ENCODE measurements at regions not wholly inside any gene's neighbourhood (a gene's known extent, or its start where the extent isn't known, plus 50 kb on each side); places are given as distances from the start of the nearest gene placed in this dataset.

DNA sequence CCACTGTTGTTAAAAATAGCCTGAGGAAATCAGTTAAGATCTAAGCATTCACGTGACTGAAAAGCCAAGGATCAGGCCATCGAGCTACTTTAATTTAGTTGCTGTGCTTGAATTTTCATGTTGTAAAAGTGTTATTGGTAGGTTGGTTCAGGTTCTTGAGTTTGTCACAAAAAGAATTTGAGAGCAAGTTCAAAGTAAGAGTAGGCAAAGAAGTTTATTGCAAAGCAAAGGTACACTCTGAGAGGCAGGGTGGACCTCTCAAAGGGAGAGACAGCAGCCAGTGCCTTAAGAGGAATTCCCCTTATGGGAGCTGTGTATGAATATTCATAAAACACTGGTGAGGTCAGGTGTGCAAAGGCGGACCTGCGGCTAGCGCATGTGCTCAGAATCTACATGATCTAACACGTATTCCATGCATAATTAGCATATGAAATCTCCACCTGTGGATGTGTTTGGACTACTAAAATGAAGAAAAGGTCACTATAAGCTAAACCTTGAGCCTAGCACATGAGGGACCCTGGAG is 236.5 kb downstream of the NDUFA10 start:
- Histone ChIP-seq H3K27me3 (ENCODE audit: control insufficient read depth in 2 of 2, insufficient read depth in 2 of 2, low read length in 2 of 2) (peaks cover 0 to 23% of the 10 kb centered on the region in 2 experiments; a peak in 2 of 5 replicates), H3K4me2 (ENCODE audit: insufficient read depth, low read length) (no peak overlapping the region), H3K4me1 (replicated peaks in 1 of 2; ENCODE audit: control insufficient read depth in 2 of 2, insufficient read depth in 2 of 2, low read length in 2 of 2) (no peaks in the 10 kb centered on the region; a peak in 1 of 5 replicates), H3K9me3 (replicated peaks; ENCODE audit: control insufficient read depth, insufficient read depth, low read depth, low read length) (no peaks in the 10 kb centered on the region), H3K9ac (ENCODE audit: insufficient read depth in 1 of 2, low read depth in 2 of 2, low read length in 2 of 2) (no peak overlapping the region), H3K79me2 (ENCODE audit: control insufficient read depth, insufficient read depth, low read length) (no peaks in the 10 kb centered on the region), H3K9me1 (ENCODE audit: control insufficient read depth, insufficient read depth, low read length) (no peaks in the 10 kb centered on the region), H3K4me3 (no peak overlapping the region), H3K27ac (ENCODE audit: extremely low read depth, low read depth, low read length) (no peak overlapping the region), H3K36me3 (ENCODE audit: control insufficient read depth, insufficient read depth, low read length) (no peaks in the 10 kb centered on the region), H4K20me1 (replicated peaks; ENCODE audit: control insufficient read depth, insufficient read depth, low read length) (no peaks in the 10 kb centered on the region), H2AFZ (ENCODE audit: low read depth, low read length) (no peak overlapping the region)
- intact Hi-C loops (cut with micrococcal nuclease), result no loop called here
- 23% methylated on average over 6 of the region's 6 CpGs for WGBS (ENCODE audit: insufficient coverage, low coverage, missing lambda C conversion rate)
- FAIRE-seq (no peak), DNase-seq (ENCODE audit: extremely low read depth in 1 of 4, low spot score in 3 of 4) (no peak), ATAC-seq (no peak)
- TF ChIP-seq, protein P1, sequence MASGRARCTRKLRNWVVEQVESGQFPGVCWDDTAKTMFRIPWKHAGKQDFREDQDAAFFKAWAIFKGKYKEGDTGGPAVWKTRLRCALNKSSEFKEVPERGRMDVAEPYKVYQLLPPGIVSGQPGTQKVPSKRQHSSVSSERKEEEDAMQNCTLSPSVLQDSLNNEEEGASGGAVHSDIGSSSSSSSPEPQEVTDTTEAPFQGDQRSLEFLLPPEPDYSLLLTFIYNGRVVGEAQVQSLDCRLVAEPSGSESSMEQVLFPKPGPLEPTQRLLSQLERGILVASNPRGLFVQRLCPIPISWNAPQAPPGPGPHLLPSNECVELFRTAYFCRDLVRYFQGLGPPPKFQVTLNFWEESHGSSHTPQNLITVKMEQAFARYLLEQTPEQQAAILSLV (tag; IDR thresholded peaks at IDR 0.05), result no peak
- TF ChIP-seq, protein P2, sequence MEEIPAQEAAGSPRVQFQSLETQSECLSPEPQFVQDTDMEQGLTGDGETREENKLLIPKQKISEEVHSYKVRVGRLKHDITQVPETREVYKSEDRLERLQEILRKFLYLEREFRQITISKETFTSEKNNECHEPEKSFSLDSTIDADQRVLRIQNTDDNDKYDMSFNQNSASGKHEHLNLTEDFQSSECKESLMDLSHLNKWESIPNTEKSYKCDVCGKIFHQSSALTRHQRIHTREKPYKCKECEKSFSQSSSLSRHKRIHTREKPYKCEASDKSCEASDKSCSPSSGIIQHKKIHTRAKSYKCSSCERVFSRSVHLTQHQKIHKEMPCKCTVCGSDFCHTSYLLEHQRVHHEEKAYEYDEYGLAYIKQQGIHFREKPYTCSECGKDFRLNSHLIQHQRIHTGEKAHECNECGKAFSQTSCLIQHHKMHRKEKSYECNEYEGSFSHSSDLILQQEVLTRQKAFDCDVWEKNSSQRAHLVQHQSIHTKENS (CRISPR knock-in tag; IDR thresholded peaks at IDR 0.05), result no peak
- no peak for TF ChIP-seq NFIC (IDR thresholded peaks at IDR 0.05)
- TF ChIP-seq, protein P3, sequence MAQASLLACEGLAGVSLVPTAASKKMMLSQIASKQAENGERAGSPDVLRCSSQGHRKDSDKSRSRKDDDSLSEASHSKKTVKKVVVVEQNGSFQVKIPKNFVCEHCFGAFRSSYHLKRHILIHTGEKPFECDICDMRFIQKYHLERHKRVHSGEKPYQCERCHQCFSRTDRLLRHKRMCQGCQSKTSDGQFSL (CRISPR knock-in tag; IDR thresholded peaks at IDR 0.05), result no peak
- TF ChIP-seq, protein P3 (tag; IDR thresholded peaks at IDR 0.05), result no peak
- BruUV-seq (replicated peaks), result no TSS peak
- in situ Hi-C loops (cut with MboI), result no loop called here
- CTCF ChIA-PET (ENCODE audit: low intra/inter-chr PET ratio), result no interaction called here
- POLR2A ChIA-PET, result no interaction called here
